WTC11 (cell line): ENCODE measurements at regions not wholly inside any gene's neighbourhood (a gene's known extent, or its start where the extent isn't known, plus 50 kb on each side); places are given as distances from the start of the nearest gene placed in this dataset.

Experiments used
- ATAC-seq: fragments of 200-7000 bp; cut with Tn5 transposase; 2 replicates; pipeline ENCODE4 v1.10.0; 2021; ENCODE audit warnings: mild to moderate bottlenecking, moderate library complexity
- CTCF ChIA-PET: fragments of 300-600 bp; sonication (Branson Sonifier 250); formaldehyde crosslinking; loops from one replicate; lab custom pipeline; 2021; ENCODE audit warnings: antibody characterized with exemption; lab: Charles Lee
- POLR2A ChIA-PET: fragments of 350-600 bp; sonication (Branson Sonifier 250); formaldehyde crosslinking; loops from one replicate; lab custom pipeline; 2021; ENCODE audit warnings: antibody characterized with exemption; lab: Charles Lee
- DNase-seq: peaks from one replicate; pipeline ENCODE4 v3.0.0; 2021; ENCODE audit warnings: low spot score
- H3K27ac Mint-ChIP-seq: 2 replicates; pipeline ENCODE4 v1.8.0; 2021; ENCODE audit warnings: mixed read lengths
- H3K27me3 Mint-ChIP-seq: 2 replicates; pipeline ENCODE4 v1.8.0; 2021; ENCODE audit warnings: low read depth, mild to moderate bottlenecking, moderate library complexity, mixed read lengths
- H3K36me3 Mint-ChIP-seq: 2 replicates; pipeline ENCODE4 v1.8.0; 2021; ENCODE audit warnings: mixed read lengths
- H3K4me1 Mint-ChIP-seq: 2 replicates; pipeline ENCODE4 v1.8.0; 2022; ENCODE audit warnings: mixed read lengths
- H3K4me3 Mint-ChIP-seq: 2 replicates; pipeline ENCODE4 v1.8.0; 2021; ENCODE audit warnings: mild to moderate bottlenecking, moderate library complexity, mixed read lengths
- H3K9me3 Mint-ChIP-seq: 2 replicates; pipeline ENCODE4 v1.8.0; 2021; ENCODE audit warnings: mixed read lengths
- CREM ChIP-seq: sonication (generic); formaldehyde crosslinking; IDR thresholded peaks from 2 replicates; pipeline ENCODE4 v1.8.1; 2022; ENCODE audit warnings: mild to moderate bottlenecking, missing genetic modification reagents, moderate library complexity
- ELF4 ChIP-seq: sonication (generic); formaldehyde crosslinking; IDR thresholded peaks from 2 replicates; pipeline ENCODE4 v1.8.1; 2022; ENCODE audit warnings: low read depth, mild to moderate bottlenecking, moderate library complexity, missing genetic modification reagents
- ESRRA ChIP-seq: sonication (generic); formaldehyde crosslinking; IDR thresholded peaks from 2 replicates; pipeline ENCODE4 v1.8.1; 2022; ENCODE audit warnings: mild to moderate bottlenecking, missing genetic modification reagents, borderline replicate concordance
- GABPB1 ChIP-seq: sonication (generic); formaldehyde crosslinking; IDR thresholded peaks from 2 replicates; pipeline ENCODE4 v1.8.1; 2023; ENCODE audit warnings: mild to moderate bottlenecking, missing genetic modification reagents
- JUN ChIP-seq: sonication (generic); formaldehyde crosslinking; IDR thresholded peaks from 2 replicates; pipeline ENCODE4 v1.8.0; 2023; ENCODE audit warnings: mild to moderate bottlenecking, missing genetic modification reagents
- KAT7 ChIP-seq: sonication (generic); formaldehyde crosslinking; IDR thresholded peaks from 2 replicates; pipeline ENCODE4 v1.8.1; 2023; ENCODE audit warnings: missing genetic modification reagents, mild to moderate bottlenecking, borderline replicate concordance
- TCF7 ChIP-seq: sonication (generic); formaldehyde crosslinking; IDR thresholded peaks from 2 replicates; pipeline ENCODE4 v1.8.0; 2022; ENCODE audit warnings: mild to moderate bottlenecking, low read depth, missing genetic modification reagents, moderate library complexity
- TEAD4 ChIP-seq: sonication (generic); formaldehyde crosslinking; IDR thresholded peaks from 2 replicates; pipeline ENCODE4 v1.8.0; 2022; ENCODE audit warnings: mild to moderate bottlenecking, missing genetic modification reagents
- TF ChIP-seq, protein P1 (sequence below): fragments of 250-450 bp; sonication (Bioruptor Pico); IDR thresholded peaks from 2 replicates; pipeline ENCODE4 v1.9.0; 2021; ENCODE audit warnings: mild to moderate bottlenecking
- TF ChIP-seq, protein P2 (sequence below): sonication (generic); formaldehyde crosslinking; IDR thresholded peaks from 2 replicates; pipeline ENCODE4 v1.8.1; 2022; ENCODE audit warnings: low read depth, missing genetic modification reagents, borderline replicate concordance
- TF ChIP-seq, protein P3 (sequence below): sonication (generic); formaldehyde crosslinking; IDR thresholded peaks from 2 replicates; pipeline ENCODE4 v1.8.1; 2023; ENCODE audit warnings: mild to moderate bottlenecking, missing genetic modification reagents, moderate library complexity
- TF ChIP-seq, protein P4 (sequence below): sonication (generic); formaldehyde crosslinking; IDR thresholded peaks from 2 replicates; pipeline ENCODE4 v1.8.0; 2023; ENCODE audit warnings: missing genetic modification reagents, mild to moderate bottlenecking, borderline replicate concordance
- TF ChIP-seq, protein P5 (sequence below): sonication (generic); formaldehyde crosslinking; IDR thresholded peaks from 2 replicates; pipeline ENCODE4 v1.8.0; 2022; ENCODE audit warnings: mild to moderate bottlenecking, missing genetic modification reagents
- TF ChIP-seq, protein P6 (sequence below): sonication (generic); formaldehyde crosslinking; IDR thresholded peaks from 2 replicates; pipeline ENCODE4 v1.8.0; 2022; ENCODE audit warnings: mild to moderate bottlenecking, missing genetic modification reagents
- TF ChIP-seq, protein P7 (sequence below): sonication (generic); formaldehyde crosslinking; IDR thresholded peaks from 2 replicates; pipeline ENCODE4 v1.8.0; 2023; ENCODE audit warnings: missing genetic modification reagents

DNA sequence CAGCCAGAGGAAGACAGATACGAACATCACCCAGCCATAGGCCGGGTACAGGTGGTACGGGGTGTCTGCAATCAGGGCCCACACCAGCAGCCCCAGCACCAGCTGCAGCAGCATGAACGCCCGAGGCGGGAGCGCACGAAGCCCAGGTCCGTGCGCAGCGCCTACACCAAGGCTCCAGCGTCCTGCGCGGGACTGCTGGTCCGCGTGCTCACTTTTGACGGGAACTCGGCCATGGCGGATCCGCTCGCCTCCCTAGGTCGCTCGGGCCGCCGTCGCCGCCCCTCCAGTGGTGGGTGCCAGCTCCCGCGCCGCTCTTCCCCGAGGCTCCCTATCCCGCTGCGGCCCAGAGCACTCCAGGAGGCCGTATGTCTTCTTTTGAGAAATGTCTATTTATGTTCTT is 181.2 kb upstream of the DIPK2B start (continued):
- TF ChIP-seq, protein P1, sequence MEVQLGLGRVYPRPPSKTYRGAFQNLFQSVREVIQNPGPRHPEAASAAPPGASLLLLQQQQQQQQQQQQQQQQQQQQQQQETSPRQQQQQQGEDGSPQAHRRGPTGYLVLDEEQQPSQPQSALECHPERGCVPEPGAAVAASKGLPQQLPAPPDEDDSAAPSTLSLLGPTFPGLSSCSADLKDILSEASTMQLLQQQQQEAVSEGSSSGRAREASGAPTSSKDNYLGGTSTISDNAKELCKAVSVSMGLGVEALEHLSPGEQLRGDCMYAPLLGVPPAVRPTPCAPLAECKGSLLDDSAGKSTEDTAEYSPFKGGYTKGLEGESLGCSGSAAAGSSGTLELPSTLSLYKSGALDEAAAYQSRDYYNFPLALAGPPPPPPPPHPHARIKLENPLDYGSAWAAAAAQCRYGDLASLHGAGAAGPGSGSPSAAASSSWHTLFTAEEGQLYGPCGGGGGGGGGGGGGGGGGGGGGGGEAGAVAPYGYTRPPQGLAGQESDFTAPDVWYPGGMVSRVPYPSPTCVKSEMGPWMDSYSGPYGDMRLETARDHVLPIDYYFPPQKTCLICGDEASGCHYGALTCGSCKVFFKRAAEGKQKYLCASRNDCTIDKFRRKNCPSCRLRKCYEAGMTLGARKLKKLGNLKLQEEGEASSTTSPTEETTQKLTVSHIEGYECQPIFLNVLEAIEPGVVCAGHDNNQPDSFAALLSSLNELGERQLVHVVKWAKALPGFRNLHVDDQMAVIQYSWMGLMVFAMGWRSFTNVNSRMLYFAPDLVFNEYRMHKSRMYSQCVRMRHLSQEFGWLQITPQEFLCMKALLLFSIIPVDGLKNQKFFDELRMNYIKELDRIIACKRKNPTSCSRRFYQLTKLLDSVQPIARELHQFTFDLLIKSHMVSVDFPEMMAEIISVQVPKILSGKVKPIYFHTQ (CRISPR knock-in tag) = no peak
- no peak for TF ChIP-seq TEAD4 (CRISPR knock-in tag)
- no peak for TF ChIP-seq TCF7 (CRISPR knock-in tag)
- TF ChIP-seq CREM = no peak
- TF ChIP-seq, protein P2, sequence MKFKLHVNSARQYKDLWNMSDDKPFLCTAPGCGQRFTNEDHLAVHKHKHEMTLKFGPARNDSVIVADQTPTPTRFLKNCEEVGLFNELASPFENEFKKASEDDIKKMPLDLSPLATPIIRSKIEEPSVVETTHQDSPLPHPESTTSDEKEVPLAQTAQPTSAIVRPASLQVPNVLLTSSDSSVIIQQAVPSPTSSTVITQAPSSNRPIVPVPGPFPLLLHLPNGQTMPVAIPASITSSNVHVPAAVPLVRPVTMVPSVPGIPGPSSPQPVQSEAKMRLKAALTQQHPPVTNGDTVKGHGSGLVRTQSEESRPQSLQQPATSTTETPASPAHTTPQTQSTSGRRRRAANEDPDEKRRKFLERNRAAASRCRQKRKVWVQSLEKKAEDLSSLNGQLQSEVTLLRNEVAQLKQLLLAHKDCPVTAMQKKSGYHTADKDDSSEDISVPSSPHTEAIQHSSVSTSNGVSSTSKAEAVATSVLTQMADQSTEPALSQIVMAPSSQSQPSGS (CRISPR knock-in tag) = no peak
- TF ChIP-seq, protein P3, sequence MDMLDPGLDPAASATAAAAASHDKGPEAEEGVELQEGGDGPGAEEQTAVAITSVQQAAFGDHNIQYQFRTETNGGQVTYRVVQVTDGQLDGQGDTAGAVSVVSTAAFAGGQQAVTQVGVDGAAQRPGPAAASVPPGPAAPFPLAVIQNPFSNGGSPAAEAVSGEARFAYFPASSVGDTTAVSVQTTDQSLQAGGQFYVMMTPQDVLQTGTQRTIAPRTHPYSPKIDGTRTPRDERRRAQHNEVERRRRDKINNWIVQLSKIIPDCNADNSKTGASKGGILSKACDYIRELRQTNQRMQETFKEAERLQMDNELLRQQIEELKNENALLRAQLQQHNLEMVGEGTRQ (CRISPR knock-in tag) = no peak
- TF ChIP-seq ELF4 (CRISPR knock-in tag) = no peak
- TF ChIP-seq GABPB1 (CRISPR knock-in tag) = no peak
- TF ChIP-seq, protein P4, sequence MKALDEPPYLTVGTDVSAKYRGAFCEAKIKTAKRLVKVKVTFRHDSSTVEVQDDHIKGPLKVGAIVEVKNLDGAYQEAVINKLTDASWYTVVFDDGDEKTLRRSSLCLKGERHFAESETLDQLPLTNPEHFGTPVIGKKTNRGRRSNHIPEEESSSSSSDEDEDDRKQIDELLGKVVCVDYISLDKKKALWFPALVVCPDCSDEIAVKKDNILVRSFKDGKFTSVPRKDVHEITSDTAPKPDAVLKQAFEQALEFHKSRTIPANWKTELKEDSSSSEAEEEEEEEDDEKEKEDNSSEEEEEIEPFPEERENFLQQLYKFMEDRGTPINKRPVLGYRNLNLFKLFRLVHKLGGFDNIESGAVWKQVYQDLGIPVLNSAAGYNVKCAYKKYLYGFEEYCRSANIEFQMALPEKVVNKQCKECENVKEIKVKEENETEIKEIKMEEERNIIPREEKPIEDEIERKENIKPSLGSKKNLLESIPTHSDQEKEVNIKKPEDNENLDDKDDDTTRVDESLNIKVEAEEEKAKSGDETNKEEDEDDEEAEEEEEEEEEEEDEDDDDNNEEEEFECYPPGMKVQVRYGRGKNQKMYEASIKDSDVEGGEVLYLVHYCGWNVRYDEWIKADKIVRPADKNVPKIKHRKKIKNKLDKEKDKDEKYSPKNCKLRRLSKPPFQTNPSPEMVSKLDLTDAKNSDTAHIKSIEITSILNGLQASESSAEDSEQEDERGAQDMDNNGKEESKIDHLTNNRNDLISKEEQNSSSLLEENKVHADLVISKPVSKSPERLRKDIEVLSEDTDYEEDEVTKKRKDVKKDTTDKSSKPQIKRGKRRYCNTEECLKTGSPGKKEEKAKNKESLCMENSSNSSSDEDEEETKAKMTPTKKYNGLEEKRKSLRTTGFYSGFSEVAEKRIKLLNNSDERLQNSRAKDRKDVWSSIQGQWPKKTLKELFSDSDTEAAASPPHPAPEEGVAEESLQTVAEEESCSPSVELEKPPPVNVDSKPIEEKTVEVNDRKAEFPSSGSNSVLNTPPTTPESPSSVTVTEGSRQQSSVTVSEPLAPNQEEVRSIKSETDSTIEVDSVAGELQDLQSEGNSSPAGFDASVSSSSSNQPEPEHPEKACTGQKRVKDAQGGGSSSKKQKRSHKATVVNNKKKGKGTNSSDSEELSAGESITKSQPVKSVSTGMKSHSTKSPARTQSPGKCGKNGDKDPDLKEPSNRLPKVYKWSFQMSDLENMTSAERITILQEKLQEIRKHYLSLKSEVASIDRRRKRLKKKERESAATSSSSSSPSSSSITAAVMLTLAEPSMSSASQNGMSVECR (CRISPR knock-in tag) = no peak
- TF ChIP-seq KAT7 = no peak
- TF ChIP-seq ESRRA = no peak
- TF ChIP-seq JUN = no peak

DNA sequence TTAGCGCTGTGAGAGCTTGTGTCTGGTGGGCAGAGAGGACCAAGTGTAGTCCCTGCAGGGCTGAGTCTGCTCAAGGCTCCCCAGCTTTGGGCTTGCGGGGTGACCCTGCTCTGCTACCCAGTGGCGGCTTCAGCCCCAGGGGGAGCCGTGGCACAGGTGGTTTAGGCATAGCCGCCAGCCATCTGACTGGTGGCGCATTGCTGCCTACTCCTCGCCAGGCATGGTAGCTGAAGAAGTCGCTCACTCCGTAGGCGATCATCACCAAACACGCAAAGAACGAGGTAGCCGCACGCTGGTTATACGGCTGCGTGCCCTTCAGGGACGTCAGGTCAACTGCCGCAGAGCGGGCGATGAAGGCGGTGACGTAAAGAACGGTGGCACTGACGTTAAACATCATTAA is 180.7 kb upstream of the DIPK2B start:
- DNase-seq (no peak), ATAC-seq (no peak)
- ChIA-PET POLR2A (no interaction called here), CTCF (no interaction called here)
- peaks cover 5% of the 10 kb centered on the region; the same call in 1 of the 2 replicates for H3K9me3 Mint-ChIP-seq
- H3K4me3 Mint-ChIP-seq = no peak overlapping the region
- H3K36me3 Mint-ChIP-seq = no peaks in the 10 kb centered on the region
- H3K27me3 Mint-ChIP-seq = no peaks in the 10 kb centered on the region
- TF ChIP-seq, protein P5, sequence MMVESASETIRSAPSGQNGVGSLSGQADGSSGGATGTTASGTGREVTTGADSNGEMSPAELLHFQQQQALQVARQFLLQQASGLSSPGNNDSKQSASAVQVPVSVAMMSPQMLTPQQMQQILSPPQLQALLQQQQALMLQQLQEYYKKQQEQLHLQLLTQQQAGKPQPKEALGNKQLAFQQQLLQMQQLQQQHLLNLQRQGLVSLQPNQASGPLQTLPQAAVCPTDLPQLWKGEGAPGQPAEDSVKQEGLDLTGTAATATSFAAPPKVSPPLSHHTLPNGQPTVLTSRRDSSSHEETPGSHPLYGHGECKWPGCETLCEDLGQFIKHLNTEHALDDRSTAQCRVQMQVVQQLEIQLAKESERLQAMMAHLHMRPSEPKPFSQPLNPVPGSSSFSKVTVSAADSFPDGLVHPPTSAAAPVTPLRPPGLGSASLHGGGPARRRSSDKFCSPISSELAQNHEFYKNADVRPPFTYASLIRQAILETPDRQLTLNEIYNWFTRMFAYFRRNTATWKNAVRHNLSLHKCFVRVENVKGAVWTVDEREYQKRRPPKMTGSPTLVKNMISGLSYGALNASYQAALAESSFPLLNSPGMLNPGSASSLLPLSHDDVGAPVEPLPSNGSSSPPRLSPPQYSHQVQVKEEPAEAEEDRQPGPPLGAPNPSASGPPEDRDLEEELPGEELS (CRISPR knock-in tag) = no peak
- TF ChIP-seq, protein P6, sequence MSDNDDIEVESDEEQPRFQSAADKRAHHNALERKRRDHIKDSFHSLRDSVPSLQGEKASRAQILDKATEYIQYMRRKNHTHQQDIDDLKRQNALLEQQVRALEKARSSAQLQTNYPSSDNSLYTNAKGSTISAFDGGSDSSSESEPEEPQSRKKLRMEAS (CRISPR knock-in tag) = no peak
- TF ChIP-seq, protein P7, sequence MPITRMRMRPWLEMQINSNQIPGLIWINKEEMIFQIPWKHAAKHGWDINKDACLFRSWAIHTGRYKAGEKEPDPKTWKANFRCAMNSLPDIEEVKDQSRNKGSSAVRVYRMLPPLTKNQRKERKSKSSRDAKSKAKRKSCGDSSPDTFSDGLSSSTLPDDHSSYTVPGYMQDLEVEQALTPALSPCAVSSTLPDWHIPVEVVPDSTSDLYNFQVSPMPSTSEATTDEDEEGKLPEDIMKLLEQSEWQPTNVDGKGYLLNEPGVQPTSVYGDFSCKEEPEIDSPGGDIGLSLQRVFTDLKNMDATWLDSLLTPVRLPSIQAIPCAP (CRISPR knock-in tag) = no peak
- no peak overlapping the region for H3K27ac Mint-ChIP-seq
- no peaks in the 10 kb centered on the region for H3K4me1 Mint-ChIP-seq
